ENCODE measurements at regions not wholly inside any gene's neighbourhood (a gene's known extent, or its start where the extent isn't known, plus 50 kb on each side); places are given as distances from the start of the nearest gene placed in this dataset.

GRCh38 chr7:120089968-120090367 lies 183.0 kb upstream of the KCND2 start:
- TF ChIP-seq, protein P1, sequence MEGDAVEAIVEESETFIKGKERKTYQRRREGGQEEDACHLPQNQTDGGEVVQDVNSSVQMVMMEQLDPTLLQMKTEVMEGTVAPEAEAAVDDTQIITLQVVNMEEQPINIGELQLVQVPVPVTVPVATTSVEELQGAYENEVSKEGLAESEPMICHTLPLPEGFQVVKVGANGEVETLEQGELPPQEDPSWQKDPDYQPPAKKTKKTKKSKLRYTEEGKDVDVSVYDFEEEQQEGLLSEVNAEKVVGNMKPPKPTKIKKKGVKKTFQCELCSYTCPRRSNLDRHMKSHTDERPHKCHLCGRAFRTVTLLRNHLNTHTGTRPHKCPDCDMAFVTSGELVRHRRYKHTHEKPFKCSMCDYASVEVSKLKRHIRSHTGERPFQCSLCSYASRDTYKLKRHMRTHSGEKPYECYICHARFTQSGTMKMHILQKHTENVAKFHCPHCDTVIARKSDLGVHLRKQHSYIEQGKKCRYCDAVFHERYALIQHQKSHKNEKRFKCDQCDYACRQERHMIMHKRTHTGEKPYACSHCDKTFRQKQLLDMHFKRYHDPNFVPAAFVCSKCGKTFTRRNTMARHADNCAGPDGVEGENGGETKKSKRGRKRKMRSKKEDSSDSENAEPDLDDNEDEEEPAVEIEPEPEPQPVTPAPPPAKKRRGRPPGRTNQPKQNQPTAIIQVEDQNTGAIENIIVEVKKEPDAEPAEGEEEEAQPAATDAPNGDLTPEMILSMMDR (IDR thresholded peaks at IDR 0.05; ENCODE audit: low read depth, low read length, missing control alignments), result peak; percentile 1
- no peak overlapping the region for H3K4me3 ChIP-seq (ENCODE audit: low read depth, low read length)
- no peak for DNase-seq (ENCODE audit: low read depth)

GRCh38 chr7:120091807-120092206 lies 181.2 kb upstream of the KCND2 start:
- TF ChIP-seq, protein P1 (IDR thresholded peaks at IDR 0.05; ENCODE audit: low read depth, low read length, missing control alignments), result no peak
- DNase-seq (ENCODE audit: low read depth), result no peak
- H3K4me3 ChIP-seq (ENCODE audit: low read depth, low read length), result no peak overlapping the region

GRCh38 chr7:120097020-120097419 lies 176.0 kb upstream of the KCND2 start:
- DNase-seq (ENCODE audit: low read depth), result no peak
- no peak overlapping the region for H3K4me3 ChIP-seq (ENCODE audit: low read depth, low read length)
- TF ChIP-seq, protein P1 (IDR thresholded peaks at IDR 0.05; ENCODE audit: low read depth, low read length, missing control alignments), result no peak

- no peak for DNase-seq (ENCODE audit: low read depth)
- TF ChIP-seq, protein P1 (IDR thresholded peaks at IDR 0.05; ENCODE audit: low read depth, low read length, missing control alignments), result no peak
- no peak overlapping the region for H3K4me3 ChIP-seq (ENCODE audit: low read depth, low read length)
Observed at GRCh38 chr7:120097774-120098173, 175.2 kb upstream of the KCND2 start.

- H3K4me3 ChIP-seq (ENCODE audit: low read depth, low read length), result no peak overlapping the region
- DNase-seq (ENCODE audit: low read depth), result no peak
- TF ChIP-seq, protein P1 (IDR thresholded peaks at IDR 0.05; ENCODE audit: low read depth, low read length, missing control alignments), result no peak
Observed at GRCh38 chr7:120108376-120108775, 164.6 kb upstream of the KCND2 start.

DNA sequence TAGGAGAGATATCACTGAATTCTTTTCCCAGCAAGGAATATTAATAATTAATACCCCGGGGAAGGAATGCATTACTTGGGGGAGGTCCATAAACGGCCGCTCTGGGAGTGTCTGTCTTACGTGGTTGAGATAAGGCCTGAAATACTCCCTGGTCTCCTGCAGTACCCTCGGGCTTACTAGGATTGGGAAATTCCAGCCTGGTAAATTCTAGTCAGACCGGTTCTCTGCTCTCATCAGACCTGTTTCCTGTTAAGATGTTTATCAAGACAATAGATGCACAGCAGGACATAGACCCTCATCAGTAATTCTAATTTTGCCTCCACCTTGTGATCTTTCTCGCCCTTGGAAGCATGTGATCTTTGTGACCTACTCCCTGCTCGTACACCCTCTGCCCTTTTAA lies 162.8 kb upstream of the KCND2 start:
- no peak overlapping the region for H3K4me3 ChIP-seq (ENCODE audit: low read depth, low read length)
- TF ChIP-seq, protein P1 (IDR thresholded peaks at IDR 0.05; ENCODE audit: low read depth, low read length, missing control alignments), result no peak
- no peak for DNase-seq (ENCODE audit: low read depth)

DNA sequence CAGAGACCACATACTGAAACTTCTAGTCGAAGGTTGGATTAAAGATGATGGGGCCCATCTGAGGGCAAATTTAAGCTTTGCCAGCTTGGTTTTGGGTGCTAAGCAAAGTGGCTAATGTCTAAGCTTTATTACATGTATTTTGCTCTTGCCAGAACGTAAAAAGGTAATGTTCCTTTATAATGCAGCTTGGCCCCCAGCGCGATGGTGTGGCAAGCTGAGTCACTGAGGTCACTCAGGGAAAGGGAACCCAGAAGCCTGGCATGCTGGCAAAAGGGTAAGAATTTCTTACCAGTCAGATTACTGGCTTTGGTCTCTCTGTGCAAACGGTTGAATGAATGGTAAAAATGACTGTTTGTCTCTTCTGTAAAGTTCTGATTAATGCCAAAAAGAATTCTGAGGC lies 158.3 kb upstream of the KCND2 start:
- H3K4me3 ChIP-seq (ENCODE audit: low read depth, low read length), result no peak overlapping the region
- no peak for DNase-seq (ENCODE audit: low read depth)
- TF ChIP-seq, protein P1 (IDR thresholded peaks at IDR 0.05; ENCODE audit: low read depth, low read length, missing control alignments), result no peak

All from GM12864 (cell line).